GM12878 (cell line): ENCODE measurements at regions not wholly inside any gene's neighbourhood (a gene's known extent, or its start where the extent isn't known, plus 50 kb on each side); places are given as distances from the start of the nearest gene placed in this dataset.

Experiments used
- CREM ChIP-seq: IDR thresholded peaks from 2 replicates; pipeline ENCODE4 v1.6.1; 2014; ENCODE audit warnings: antibody characterized with exemption, low read depth
- EED ChIP-seq: sonication (generic); IDR thresholded peaks from 2 replicates; pipeline ENCODE4 v1.6.1; 2016; ENCODE audit warnings: antibody characterized with exemption, low read depth
- GABPA ChIP-seq: IDR thresholded peaks from 2 replicates; pipeline ENCODE4 v1.6.1; 2014; ENCODE audit warnings: antibody characterized with exemption, low read depth, mild to moderate bottlenecking, inconsistent platforms
- TF ChIP-seq, protein P1 (sequence below): fragments of 150-350 bp; IDR thresholded peaks from 2 replicates; pipeline ENCODE4 v1.6.1; 2016; ENCODE audit warnings: low read depth, low read length
- TF ChIP-seq, protein P2 (sequence below), 3 experiments: IDR thresholded peaks in 2 of 3; conservative IDR thresholded peaks in 1 of 3; 2 replicates each; pipeline ENCODE4 v1.5.1; 2011; ENCODE audit warnings: low read depth in 3 of 3, low read length in 3 of 3, mild to moderate bottlenecking in 3 of 3, control low read depth in 2 of 3, moderate library complexity in 2 of 3, inconsistent platforms in 1 of 3, mixed read lengths in 1 of 3; ENCODE audit not compliant: control insufficient read depth in 2 of 3, insufficient read depth in 1 of 3; ENCODE audit errors: extremely low read depth in 1 of 3

DNA sequence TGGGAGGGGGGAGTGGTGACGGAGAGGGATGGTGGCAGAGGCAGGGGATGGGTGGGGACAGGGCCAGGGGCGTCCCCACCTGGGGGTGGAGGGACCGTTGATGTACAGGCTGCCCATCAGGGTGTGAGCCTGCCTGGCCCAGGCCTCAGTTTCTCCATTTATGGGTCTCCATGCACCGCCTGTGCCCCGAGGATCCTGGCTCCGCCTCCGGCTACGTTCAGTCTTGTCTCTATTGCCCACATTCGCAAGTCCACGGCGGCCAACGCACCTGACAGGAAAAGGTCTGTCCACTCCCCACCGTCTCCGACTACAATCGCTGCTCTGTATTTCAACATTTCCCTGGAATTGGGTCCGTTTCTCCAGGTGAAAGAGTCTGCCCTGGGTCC is 96.3 kb upstream of the NKX1-1 start:
- TF ChIP-seq CREM (no peak), EED (no peak), GABPA (no peak)
- TF ChIP-seq, protein P1, sequence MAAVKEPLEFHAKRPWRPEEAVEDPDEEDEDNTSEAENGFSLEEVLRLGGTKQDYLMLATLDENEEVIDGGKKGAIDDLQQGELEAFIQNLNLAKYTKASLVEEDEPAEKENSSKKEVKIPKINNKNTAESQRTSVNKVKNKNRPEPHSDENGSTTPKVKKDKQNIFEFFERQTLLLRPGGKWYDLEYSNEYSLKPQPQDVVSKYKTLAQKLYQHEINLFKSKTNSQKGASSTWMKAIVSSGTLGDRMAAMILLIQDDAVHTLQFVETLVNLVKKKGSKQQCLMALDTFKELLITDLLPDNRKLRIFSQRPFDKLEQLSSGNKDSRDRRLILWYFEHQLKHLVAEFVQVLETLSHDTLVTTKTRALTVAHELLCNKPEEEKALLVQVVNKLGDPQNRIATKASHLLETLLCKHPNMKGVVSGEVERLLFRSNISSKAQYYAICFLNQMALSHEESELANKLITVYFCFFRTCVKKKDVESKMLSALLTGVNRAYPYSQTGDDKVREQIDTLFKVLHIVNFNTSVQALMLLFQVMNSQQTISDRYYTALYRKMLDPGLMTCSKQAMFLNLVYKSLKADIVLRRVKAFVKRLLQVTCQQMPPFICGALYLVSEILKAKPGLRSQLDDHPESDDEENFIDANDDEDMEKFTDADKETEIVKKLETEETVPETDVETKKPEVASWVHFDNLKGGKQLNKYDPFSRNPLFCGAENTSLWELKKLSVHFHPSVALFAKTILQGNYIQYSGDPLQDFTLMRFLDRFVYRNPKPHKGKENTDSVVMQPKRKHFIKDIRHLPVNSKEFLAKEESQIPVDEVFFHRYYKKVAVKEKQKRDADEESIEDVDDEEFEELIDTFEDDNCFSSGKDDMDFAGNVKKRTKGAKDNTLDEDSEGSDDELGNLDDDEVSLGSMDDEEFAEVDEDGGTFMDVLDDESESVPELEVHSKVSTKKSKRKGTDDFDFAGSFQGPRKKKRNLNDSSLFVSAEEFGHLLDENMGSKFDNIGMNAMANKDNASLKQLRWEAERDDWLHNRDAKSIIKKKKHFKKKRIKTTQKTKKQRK = no peak
- TF ChIP-seq, protein P2, sequence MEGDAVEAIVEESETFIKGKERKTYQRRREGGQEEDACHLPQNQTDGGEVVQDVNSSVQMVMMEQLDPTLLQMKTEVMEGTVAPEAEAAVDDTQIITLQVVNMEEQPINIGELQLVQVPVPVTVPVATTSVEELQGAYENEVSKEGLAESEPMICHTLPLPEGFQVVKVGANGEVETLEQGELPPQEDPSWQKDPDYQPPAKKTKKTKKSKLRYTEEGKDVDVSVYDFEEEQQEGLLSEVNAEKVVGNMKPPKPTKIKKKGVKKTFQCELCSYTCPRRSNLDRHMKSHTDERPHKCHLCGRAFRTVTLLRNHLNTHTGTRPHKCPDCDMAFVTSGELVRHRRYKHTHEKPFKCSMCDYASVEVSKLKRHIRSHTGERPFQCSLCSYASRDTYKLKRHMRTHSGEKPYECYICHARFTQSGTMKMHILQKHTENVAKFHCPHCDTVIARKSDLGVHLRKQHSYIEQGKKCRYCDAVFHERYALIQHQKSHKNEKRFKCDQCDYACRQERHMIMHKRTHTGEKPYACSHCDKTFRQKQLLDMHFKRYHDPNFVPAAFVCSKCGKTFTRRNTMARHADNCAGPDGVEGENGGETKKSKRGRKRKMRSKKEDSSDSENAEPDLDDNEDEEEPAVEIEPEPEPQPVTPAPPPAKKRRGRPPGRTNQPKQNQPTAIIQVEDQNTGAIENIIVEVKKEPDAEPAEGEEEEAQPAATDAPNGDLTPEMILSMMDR (IDR thresholded peaks at IDR 0.05 in 2 of 3, conservative IDR thresholded peaks at IDR 0.05 in 1 of 3; ENCODE audit: control insufficient read depth in 2 of 3, extremely low read depth in 1 of 3, insufficient read depth in 1 of 3, low read depth in 3 of 3, low read length in 3 of 3) = no peak
